ENCODE measurements at regions not wholly inside any gene's neighbourhood (a gene's known extent, or its start where the extent isn't known, plus 50 kb on each side); places are given as distances from the start of the nearest gene placed in this dataset.

- Histone ChIP-seq H3K9me3 (ENCODE audit: low read length) (no peaks in the 10 kb centered on the region), H3K4me1 (ENCODE audit: insufficient read depth, low read length) (no peaks in the 10 kb centered on the region), H3K4me3 (ENCODE audit: low read length) (no peak overlapping the region), H3K36me3 (ENCODE audit: insufficient read depth, low read length) (no peaks in the 10 kb centered on the region), H3K27me3 (ENCODE audit: insufficient read depth, low read length, poor library complexity, severe bottlenecking) (no peaks in the 10 kb centered on the region), H3K27ac (ENCODE audit: low read depth, low read length) (no peak overlapping the region)
- Mint-ChIP-seq H3K27me3 (peaks cover 0 to 1% of the 10 kb centered on the region in 2 donors), H3K36me3 (no peaks in the 10 kb centered on the region), H3K9me3 (no peaks in the 10 kb centered on the region), H3K4me1 (no peaks in the 10 kb centered on the region), H3K4me3 (no peak overlapping the region), H3K27ac (no peak overlapping the region)
- no peak for DNase-seq
- POLR2A ChIA-PET, result interaction anchor here (0.9 kb wide), 1 partner anchor 175 kb away, joined by 3 read pairs; the partner anchor contains the start of gene IVNS1ABP
- CTCF ChIA-PET, result no interaction called here
These were observed 175.2 kb upstream of the IVNS1ABP start for GRCh38 chr1:185492089-185492825.

- Histone ChIP-seq H3K4me3 (ENCODE audit: low read length) (no peak overlapping the region), H3K9me3 (ENCODE audit: low read length) (no peaks in the 10 kb centered on the region), H3K27ac (ENCODE audit: low read depth, low read length) (no peak overlapping the region), H3K36me3 (ENCODE audit: insufficient read depth, low read length) (no peaks in the 10 kb centered on the region), H3K27me3 (ENCODE audit: insufficient read depth, low read length, poor library complexity, severe bottlenecking) (no peaks in the 10 kb centered on the region), H3K4me1 (ENCODE audit: insufficient read depth, low read length) (no peaks in the 10 kb centered on the region)
- Mint-ChIP-seq H3K27ac (no peak overlapping the region), H3K4me3 (no peak overlapping the region), H3K9me3 (no peaks in the 10 kb centered on the region), H3K4me1 (no peaks in the 10 kb centered on the region), H3K27me3 (peaks cover 0 to 1% of the 10 kb centered on the region in 2 donors), H3K36me3 (no peaks in the 10 kb centered on the region)
- no peak for DNase-seq
- CTCF ChIA-PET, result no interaction called here
- POLR2A ChIA-PET, result interaction anchor here (0.9 kb wide), 1 partner anchor 175 kb away, joined by 3 read pairs; the partner anchor contains the start of gene IVNS1ABP
These were observed 174.6 kb upstream of the IVNS1ABP start for GRCh38 chr1:185491604-185492003.

- CTCF ChIA-PET, result no interaction called here
- Histone ChIP-seq H3K9me3 (ENCODE audit: low read length) (no peaks in the 10 kb centered on the region), H3K4me1 (ENCODE audit: insufficient read depth, low read length) (no peaks in the 10 kb centered on the region), H3K27ac (ENCODE audit: low read depth, low read length) (no peak overlapping the region), H3K27me3 (ENCODE audit: insufficient read depth, low read length, poor library complexity, severe bottlenecking) (no peaks in the 10 kb centered on the region), H3K36me3 (ENCODE audit: insufficient read depth, low read length) (no peaks in the 10 kb centered on the region), H3K4me3 (ENCODE audit: low read length) (no peak overlapping the region)
- Mint-ChIP-seq H3K9me3 (no peaks in the 10 kb centered on the region), H3K4me3 (no peak overlapping the region), H3K36me3 (no peaks in the 10 kb centered on the region), H3K27me3 (peaks cover 0 to 1% of the 10 kb centered on the region in 2 donors), H3K27ac (no peak overlapping the region), H3K4me1 (no peaks in the 10 kb centered on the region)
- POLR2A ChIA-PET, result no interaction called here
- no peak for DNase-seq
These were observed 173.9 kb upstream of the IVNS1ABP start for GRCh38 chr1:185490924-185491323.

GRCh38 chr1:185489406-185489805, 172.4 kb upstream of the IVNS1ABP start:
- H3K36me3 Mint-ChIP-seq, result no peaks in the 10 kb centered on the region
- no peaks in the 10 kb centered on the region for H3K27me3 Mint-ChIP-seq
- CTCF ChIA-PET, result no interaction called here
- Histone ChIP-seq H3K4me3 (ENCODE audit: low read length) (no peak overlapping the region), H3K4me1 (ENCODE audit: insufficient read depth, low read length) (no peaks in the 10 kb centered on the region), H3K36me3 (ENCODE audit: insufficient read depth, low read length) (no peaks in the 10 kb centered on the region), H3K27ac (ENCODE audit: low read depth, low read length) (no peak overlapping the region), H3K9me3 (ENCODE audit: low read length) (no peaks in the 10 kb centered on the region), H3K27me3 (ENCODE audit: insufficient read depth, low read length, poor library complexity, severe bottlenecking) (no peaks in the 10 kb centered on the region)
- H3K27ac Mint-ChIP-seq, result peak overlapping the region in 1 of 8 donors; percentile 8
- no peaks in the 10 kb centered on the region for H3K4me1 Mint-ChIP-seq
- no peak for DNase-seq
- H3K4me3 Mint-ChIP-seq, result no peak overlapping the region
- H3K9me3 Mint-ChIP-seq, result no peaks in the 10 kb centered on the region
- POLR2A ChIA-PET, result no interaction called here

- ChIA-PET POLR2A (no interaction called here), CTCF (no interaction called here)
These were observed 171.8 kb upstream of the IVNS1ABP start for GRCh38 chr1:185488808-185489207.

GRCh38 chr1:185487936-185488335, 170.9 kb upstream of the IVNS1ABP start:
- Mint-ChIP-seq H3K27ac (no peak overlapping the region), H3K9me3 (no peaks in the 10 kb centered on the region), H3K4me3 (no peak overlapping the region), H3K36me3 (no peaks in the 10 kb centered on the region), H3K4me1 (no peaks in the 10 kb centered on the region), H3K27me3 (no peaks in the 10 kb centered on the region)
- no peaks in the 10 kb centered on the region for H3K4me1 ChIP-seq (ENCODE audit: insufficient read depth, low read length)
- POLR2A ChIA-PET, result no interaction called here
- DNase-seq, result no peak
- no peak overlapping the region for H3K27ac ChIP-seq (ENCODE audit: low read depth, low read length)
- H3K9me3 ChIP-seq (ENCODE audit: low read length), result no peaks in the 10 kb centered on the region
- no peaks in the 10 kb centered on the region for H3K36me3 ChIP-seq (ENCODE audit: insufficient read depth, low read length)
- CTCF ChIA-PET, result no interaction called here
- H3K27me3 ChIP-seq (ENCODE audit: insufficient read depth, low read length, poor library complexity, severe bottlenecking), result no peaks in the 10 kb centered on the region
- H3K4me3 ChIP-seq (ENCODE audit: low read length), result no peak overlapping the region

More at GRCh38 chr1:185488808-185489207, 171.8 kb upstream of the IVNS1ABP start:
- Histone ChIP-seq H3K4me1 (ENCODE audit: insufficient read depth, low read length) (no peaks in the 10 kb centered on the region), H3K4me3 (ENCODE audit: low read length) (no peak overlapping the region), H3K27me3 (ENCODE audit: insufficient read depth, low read length, poor library complexity, severe bottlenecking) (no peaks in the 10 kb centered on the region), H3K36me3 (ENCODE audit: insufficient read depth, low read length) (no peaks in the 10 kb centered on the region), H3K27ac (ENCODE audit: low read depth, low read length) (no peak overlapping the region), H3K9me3 (ENCODE audit: low read length) (no peaks in the 10 kb centered on the region)
- no peak overlapping the region for H3K4me3 Mint-ChIP-seq
- H3K27me3 Mint-ChIP-seq, result no peaks in the 10 kb centered on the region
- H3K4me1 Mint-ChIP-seq, result no peaks in the 10 kb centered on the region
- DNase-seq, result no peak
- H3K27ac Mint-ChIP-seq, result no peak overlapping the region
- H3K9me3 Mint-ChIP-seq, result no peaks in the 10 kb centered on the region
- no peaks in the 10 kb centered on the region for H3K36me3 Mint-ChIP-seq

- Mint-ChIP-seq H3K4me1 (no peaks in the 10 kb centered on the region), H3K36me3 (no peaks in the 10 kb centered on the region), H3K27me3 (no peaks in the 10 kb centered on the region), H3K9me3 (no peaks in the 10 kb centered on the region), H3K27ac (no peak overlapping the region), H3K4me3 (no peak overlapping the region)
- H3K4me3 ChIP-seq (ENCODE audit: low read length), result no peak overlapping the region
- no peak overlapping the region for H3K27ac ChIP-seq (ENCODE audit: low read depth, low read length)
- H3K9me3 ChIP-seq (ENCODE audit: low read length), result no peaks in the 10 kb centered on the region
- no peaks in the 10 kb centered on the region for H3K4me1 ChIP-seq (ENCODE audit: insufficient read depth, low read length)
- H3K27me3 ChIP-seq (ENCODE audit: insufficient read depth, low read length, poor library complexity, severe bottlenecking), result no peaks in the 10 kb centered on the region
- CTCF ChIA-PET, result no interaction called here
- H3K36me3 ChIP-seq (ENCODE audit: insufficient read depth, low read length), result no peaks in the 10 kb centered on the region
- no peak for DNase-seq
- POLR2A ChIA-PET, result no interaction called here
These were observed 170.0 kb upstream of the IVNS1ABP start for GRCh38 chr1:185487026-185487425.

GRCh38 chr1:185486346-185486745, 169.3 kb upstream of the IVNS1ABP start:
- POLR2A ChIA-PET, result no interaction called here

More at GRCh38 chr1:185486346-185486745, 169.3 kb upstream of the IVNS1ABP start:
- Mint-ChIP-seq H3K27ac (peak overlapping the region in 2 of 8 donors; percentile 3 to 14), H3K4me3 (no peak overlapping the region), H3K27me3 (peaks cover 0 to 1% of the 10 kb centered on the region in 2 donors), H3K4me1 (no peaks in the 10 kb centered on the region), H3K36me3 (peaks cover 0 to 1% (median 0%) of the 10 kb centered on the region in 3 donors), H3K9me3 (no peaks in the 10 kb centered on the region)
- Histone ChIP-seq H3K27me3 (ENCODE audit: insufficient read depth, low read length, poor library complexity, severe bottlenecking) (no peaks in the 10 kb centered on the region), H3K4me1 (ENCODE audit: insufficient read depth, low read length) (no peaks in the 10 kb centered on the region), H3K9me3 (ENCODE audit: low read length) (no peaks in the 10 kb centered on the region), H3K4me3 (ENCODE audit: low read length) (no peak overlapping the region), H3K27ac (ENCODE audit: low read depth, low read length) (no peak overlapping the region), H3K36me3 (ENCODE audit: insufficient read depth, low read length) (no peaks in the 10 kb centered on the region)
- DNase-seq, result no peak
- CTCF ChIA-PET, result no interaction called here
